Activated CD4-positive, alpha-beta T cell treated with anti-CD3 and anti-CD28 coated beads, Interleukin-2, Interleukin-6, amounts not matched to agents 100 ng/mL and 50 ng/mL, durations not matched to agents 16 hours and 8 hours (primary cell): ENCODE measurements at regions not wholly inside any gene's neighbourhood (a gene's known extent, or its start where the extent isn't known, plus 50 kb on each side); places are given as distances from the start of the nearest gene placed in this dataset.
A peak's percentile ranks its signal among the peaks of the same experiment; 100 is the strongest.
"Not testable (repeated sequence)": the region's sequence is repeated elsewhere in the genome, so short reads cannot be mapped to it uniquely, and the experiment has no call there.

Source experiments
- DNase-seq: peaks from one replicate; pipeline ENCODE4 v3.0.0-alpha.2; 2020

DNA sequence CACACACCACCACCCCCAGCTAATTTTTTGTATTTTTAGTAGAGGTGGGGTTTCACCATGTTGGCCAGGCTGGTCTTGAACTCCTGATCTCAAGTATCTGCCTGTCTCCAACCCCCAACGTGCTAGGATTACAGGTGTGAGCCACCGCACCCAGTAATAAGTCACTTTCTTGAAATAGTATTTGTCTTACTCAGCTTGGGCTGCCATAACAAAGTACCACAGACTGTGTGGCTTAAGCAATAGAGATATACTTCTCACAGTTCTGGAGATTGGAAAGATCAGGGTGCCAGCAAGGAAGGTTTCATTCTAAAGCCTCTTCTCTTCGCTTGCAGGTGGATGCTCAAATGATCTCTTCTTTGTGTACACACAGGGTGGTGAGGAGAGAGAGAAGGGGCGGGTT is 99.8 kb downstream of the ARRDC3 start:
- DNase-seq: no peak

DNA sequence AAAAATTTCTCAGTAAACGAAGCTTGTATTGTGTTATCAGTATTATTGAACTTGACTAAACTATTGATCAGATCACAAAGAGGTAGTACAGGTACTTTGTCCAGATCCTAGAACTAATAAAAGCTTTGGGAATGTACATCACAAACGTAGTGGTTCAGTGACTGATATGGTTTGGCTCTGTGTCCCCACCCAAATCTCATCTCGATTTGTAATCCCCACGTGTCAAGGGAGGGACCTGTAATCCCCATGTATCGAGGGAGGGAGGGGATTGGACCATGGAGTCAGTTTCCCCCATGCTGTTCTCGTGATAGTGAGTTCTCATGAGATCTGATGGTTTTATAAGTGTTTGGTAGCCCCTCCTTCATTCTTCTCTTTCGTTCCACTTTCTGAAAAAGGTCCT is 100.9 kb downstream of the ARRDC3 start:
- DNase-seq: no peak

DNA sequence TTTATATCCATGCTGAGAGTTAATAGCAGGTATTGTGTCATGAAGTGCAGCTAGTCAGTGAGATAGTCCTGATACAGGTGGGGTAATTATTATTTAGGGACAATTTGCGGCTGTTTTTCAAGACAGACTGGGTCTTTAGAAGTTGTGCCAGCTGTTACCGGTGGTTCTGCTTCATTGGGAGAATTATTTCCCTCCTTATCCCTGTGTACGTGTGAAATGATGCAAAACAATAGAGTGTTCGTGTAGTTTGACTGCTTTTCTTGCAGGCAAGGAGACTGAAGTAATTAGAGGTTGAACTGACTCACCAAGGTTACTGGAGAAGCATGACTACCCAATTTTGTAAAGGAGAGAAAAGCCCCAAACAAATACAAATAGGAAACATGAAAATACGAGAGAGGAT is 101.7 kb downstream of the ARRDC3 start:
- DNase-seq: peak; percentile 38

DNA sequence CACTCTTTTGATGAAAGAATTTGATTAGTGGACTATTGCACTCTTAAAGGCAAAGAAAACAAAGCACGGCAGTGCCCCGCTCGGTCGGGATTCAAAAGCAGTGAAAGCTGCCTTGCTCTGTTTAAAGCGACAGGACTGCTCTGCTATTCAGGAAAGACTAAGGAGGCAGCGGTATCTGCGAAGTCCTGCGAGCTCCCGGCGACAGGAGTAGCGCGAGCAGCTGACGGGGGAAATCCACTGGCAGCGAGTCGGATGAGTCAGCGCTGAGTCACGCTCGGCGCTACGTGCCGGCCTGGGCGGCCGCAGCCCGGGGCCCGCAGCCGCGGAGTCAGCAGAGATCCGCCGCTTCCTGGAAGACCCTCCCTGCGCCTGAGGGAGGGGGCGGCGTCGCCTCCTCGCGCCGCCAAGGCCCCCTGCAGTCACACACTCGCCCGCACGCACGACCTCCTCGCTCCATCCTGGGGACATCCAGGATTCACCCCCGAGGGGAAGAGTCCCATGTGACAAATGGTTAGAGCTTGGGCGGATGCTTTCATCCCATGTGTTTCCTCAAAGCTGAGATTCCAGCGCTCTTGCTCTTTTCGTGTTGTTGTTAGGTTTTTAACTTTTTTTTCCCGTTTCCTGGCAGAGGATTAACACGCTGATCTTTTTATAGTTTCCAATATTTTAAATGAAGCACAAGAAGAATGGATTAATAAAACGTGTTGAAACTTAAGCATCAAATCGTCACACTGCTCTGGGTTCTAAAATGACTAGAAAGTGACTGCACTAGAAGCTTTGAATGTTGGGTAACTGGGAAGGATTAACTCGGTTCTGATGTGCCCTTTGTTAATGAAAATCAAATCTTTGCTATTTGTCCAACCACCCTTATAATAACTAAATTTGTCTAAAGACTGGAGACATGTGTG is 102.5 kb downstream of the ARRDC3 start:
- peak; percentile 94 for DNase-seq

DNA sequence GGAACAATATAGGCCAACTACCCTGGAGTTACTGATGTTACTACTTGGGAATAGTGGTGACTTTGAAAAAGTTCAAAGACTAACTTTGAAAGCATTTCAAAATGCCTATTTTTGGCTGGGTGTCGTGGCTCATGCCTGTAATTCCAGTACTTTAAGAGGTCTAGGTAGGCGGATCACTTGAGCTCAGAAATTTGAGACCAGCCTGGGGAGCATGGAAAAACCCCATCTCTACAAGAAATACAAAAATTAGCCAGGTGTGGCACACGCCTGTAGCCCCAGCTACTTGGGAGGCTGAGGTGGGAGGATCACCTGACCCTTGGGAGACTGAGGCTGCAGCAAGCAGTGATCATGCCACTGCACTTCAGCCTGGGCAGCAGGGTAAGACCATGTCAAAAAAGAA is 105.3 kb downstream of the ARRDC3 start:
- DNase-seq: no peak

DNA sequence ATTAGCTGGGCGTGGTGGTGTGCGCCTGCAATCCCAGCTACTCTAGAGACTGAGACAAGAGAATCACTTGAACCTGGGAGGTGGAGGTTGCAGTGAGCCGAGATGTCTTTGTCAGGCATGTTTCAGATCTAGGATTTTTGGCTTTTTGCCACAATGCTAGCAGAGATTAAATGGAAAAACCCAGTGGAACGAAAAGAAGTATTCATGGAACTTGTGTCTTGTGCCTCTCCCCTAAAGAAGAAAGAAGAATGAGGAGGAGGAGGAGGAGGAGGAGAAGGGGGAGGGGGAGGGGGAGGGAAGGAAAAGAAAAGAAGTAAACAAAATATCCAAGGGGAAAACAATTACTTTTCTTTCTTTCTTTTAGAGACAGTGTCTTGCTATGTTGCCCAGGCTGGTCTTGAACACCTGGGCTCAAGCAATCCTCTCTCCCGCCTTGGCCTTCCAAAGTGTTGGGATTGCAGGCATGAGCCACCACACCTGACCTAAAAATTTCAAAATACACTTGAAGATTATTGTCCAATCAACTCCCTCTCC is 106.0 kb downstream of the ARRDC3 start:
- DNase-seq: no peak

DNA sequence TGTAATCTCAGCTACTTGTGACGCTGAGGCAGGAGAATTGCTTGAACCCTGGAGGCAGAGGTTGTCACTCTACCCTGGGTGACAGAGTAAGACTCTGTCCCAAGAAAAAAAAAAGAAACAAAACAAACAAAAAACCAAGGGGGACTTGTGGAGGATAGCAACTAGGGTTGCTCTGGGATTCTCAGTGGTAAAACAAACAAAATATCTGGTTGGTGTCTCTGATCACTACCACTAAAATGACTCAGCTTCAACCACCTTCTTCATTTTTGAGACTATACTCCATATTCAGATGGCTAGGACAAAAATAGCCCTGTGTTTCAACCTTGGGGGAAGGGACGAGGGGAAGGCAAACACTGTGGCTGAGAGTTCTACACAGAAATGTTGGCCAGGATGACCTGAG is 110.3 kb downstream of the ARRDC3 start:
- peak; percentile 71 for DNase-seq

DNA sequence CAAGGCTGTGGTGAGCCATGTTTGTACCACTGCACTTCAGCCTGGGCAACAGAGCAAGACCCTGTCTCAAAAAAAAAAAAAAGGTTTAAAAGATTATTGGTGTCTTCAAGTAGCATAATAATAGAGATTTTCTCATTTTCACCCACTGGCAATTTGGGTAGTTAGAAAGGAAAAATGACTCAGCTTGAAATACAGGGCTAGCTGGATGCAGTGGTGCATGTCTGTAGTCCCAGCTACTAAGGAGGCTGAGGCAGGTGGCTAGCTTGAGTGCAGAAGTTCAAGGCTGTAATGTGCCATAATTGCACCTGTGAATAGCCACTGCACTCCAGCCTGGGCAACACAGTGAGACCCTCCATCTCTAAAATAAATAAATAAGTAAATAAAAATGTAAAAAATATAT is 111.1 kb downstream of the ARRDC3 start:
- peak; percentile 44 for DNase-seq

DNA sequence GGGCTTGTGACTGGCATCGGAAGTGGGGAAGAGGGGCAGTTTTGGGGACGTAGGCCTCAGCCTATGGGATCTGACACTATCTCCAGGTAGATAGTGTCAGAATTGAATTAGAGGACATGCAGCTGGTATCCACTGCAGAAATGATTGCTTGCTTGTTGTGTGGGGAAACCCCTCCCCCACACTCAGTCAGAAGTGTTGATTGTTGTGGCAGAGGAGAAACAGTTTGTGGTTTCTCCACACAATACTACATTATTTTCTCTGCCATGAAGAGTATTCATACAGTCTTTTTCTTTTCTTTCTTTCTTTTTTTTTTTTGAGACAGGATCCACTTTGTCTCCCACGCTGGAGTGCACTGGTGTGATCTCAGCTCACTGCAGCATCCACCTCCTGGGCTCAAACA is 113.9 kb downstream of the ARRDC3 start:
- DNase-seq: peak; percentile 73

DNA sequence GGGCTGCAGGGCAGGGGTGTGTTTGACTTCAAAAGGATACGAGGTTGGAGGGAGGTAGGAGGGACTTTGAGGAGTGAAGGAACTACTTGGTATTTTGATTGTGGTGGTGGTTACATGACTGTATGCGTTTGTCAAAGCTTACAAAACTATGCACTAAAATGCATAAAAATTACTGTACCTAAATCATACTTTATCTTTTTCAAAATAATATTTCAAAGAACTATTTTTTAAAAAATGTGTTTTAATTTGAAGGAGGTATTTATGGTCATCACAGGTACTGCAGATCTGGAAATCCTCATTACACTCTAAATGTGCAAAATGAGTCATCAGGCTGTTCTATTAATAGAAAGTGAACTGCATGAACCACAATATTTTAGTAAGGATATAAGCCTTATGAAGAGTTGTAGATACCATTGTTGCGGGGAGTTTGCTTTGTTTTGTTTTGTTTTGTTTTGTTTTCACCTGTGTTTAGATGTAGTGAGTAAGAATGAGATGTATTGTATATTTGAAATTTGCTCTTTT is 116.9 kb downstream of the ARRDC3 start:
- DNase-seq: peak; percentile 36

DNA sequence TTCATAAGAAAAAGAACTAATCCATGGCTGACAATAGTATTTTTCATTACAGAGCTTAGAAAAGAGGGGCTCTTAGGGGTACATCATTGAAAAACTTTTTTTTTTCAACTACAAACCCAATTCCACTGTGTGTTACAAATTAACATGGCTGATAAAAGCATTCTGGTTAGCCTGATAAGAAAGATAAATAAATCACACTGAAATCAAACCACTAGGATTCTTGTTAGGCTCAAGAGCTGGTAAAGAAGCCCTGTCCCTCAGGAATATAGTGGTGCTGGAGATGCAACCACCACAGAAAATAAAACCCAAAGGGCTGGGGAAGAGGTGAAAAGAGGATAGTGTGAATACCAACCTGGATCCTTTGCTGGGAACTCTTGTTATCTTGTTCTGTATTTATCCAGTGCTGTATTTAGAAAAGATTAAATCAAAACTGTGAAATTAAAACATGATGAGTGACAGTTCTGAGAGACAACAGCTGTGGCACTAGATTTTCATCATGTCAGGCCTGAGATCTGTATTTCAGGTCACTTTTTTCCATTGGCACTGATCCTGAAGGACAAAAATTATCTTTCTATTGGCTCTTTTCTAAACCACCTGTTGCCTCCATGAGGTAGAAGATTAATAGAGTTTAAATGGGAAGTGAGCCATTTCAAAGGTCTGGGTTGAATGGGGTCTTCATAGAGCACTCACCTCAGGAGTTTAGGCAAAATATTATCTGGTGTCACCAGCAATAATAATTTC is 118.6 kb downstream of the ARRDC3 start:
- no peak for DNase-seq

DNA sequence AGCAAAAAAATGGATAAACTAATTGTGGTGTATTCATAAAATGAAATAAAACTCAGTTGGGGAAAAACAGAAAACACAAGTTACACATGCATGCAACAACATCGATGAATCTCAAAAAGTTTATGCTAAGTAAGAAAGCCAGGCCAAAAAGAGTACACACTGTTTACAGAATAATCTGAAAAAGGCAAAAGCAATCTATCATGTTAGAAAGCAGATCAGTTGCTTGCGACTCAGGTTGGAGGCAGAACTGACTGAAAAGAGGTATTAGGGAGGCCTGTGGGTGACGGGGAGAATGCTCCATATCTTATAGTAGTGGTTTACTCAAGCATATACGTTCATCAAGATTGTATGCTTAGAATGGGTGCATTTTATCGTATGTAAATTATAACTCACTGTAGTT is 119.2 kb downstream of the ARRDC3 start:
- no peak for DNase-seq

DNA sequence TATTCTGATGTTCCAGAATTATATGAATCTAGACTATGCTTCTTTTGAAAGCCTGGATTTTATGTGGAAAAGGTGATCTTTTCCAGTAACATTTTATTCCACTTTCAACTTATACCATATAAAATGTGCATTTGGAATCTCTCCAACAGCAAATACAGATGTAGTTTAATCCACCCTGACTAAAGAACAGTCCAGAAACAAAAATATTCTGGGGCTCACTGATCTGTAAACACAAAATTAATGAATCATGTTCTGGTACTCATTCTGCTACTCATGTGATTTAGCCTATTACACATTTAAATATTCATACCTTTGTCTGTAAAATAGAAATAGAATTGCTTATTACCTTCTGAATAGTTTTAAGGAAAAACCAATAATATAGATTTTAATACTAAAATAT is 125.8 kb downstream of the ARRDC3 start:
- DNase-seq: no peak

DNA sequence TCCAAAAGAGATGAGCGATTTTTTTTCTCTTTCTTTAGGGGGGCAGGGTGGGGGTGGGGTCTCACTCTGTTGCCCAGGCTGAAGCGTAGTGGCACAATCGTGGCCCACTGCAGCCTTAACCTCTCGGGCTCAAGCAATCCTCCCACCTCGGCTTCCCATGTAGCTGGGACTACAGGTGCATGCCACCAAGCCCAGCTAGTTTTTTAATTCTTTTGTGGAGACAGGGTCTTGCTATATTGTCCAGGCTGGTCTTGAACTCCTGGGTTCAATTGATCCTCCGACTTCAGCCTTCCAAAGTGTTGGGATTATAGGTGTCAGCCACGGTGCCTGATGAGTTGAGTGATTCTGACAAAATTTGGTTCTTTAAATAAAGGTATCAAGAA is 127.0 kb downstream of the ARRDC3 start:
- DNase-seq: no peak

DNA sequence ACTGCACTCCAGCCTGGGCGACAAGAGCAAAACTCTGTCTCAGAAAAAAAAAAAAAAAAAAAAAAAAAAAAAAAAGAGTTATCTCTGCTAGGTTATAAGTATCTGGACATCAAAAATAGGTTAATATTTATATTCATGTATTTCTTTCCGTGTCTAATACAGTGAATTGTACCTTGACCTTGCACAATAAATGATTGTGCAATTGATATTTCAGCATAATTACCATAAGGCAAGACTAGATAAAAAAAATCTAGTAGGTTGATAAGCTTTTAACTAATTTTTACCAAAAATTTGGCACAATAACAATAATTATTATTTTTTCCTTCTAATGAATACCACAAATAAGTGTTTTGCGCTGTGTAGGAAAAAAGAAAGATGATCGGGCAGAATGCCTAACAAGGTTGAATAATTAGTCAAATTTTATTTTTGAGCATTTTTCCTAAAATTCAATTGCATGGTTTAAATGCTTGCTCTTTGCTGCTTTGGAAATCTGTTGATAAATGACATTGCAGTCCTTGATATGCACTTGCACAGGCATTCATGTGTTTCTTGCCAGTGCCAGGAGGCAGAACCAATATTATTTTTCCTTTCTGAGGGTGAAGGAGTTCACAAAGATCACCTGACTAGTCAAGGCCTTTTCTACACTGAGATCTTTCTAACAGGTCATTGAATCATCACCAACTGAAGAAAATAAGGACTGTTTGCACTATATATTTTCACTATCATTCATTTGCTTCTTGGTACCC is 127.5 kb downstream of the ARRDC3 start:
- no peak for DNase-seq

DNA sequence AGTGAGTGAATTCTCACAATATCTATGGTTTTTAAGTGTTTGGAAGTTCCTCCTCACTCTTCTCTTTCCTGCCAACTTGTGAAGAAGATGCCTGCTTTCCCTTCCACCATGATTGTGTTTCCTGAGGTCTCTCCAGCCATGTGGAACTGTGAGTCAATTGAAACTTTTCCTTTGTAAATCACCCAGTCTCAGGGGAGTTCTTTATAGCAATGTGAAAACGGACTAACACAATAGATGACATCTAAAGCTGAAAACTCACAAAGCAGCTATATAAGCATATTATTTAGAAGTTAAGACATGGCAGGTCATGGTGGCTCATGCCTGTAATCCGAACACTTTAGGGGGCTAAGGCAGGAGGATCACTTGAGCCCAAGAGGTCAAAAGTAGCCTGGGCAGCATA is 130.2 kb downstream of the ARRDC3 start:
- DNase-seq: no peak

DNA sequence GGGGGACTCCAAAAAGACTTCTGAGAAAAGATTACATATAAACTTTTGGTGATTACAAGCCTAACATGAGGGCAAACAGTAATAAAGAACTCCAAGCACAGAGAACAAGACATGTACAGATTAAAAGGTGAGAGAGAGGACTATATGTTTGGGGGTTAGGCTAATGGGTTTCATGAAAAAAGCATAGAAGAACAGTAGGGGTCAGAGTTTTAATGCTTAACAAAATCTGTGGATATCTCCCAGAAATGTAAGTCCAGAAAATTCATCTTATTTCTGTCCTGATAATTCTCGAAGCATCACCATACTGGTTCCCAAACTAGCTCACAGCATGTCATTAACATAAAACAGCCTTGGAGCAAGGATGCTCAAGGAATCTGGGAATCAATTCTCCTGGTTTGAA is 137.2 kb downstream of the ARRDC3 start:
- no peak for DNase-seq

DNA sequence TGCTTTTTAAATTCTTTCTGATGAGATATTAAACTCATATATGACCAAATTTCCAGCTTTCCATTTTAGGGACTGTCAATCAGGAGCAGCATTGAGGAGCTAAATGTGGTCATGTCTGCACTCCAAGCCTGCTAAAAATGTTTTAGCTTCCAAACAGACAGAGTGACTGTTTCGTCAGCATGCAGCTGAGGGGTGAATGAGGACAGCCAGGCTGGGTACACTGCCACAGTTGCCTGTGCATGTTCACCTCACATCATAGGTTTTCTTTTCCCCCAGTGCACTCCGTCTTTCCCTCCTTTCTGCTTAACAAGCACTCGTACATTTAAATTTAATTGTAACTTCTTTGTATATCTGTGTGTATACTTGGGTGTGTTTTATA is 138.1 kb downstream of the ARRDC3 start:
- DNase-seq: no peak

DNA sequence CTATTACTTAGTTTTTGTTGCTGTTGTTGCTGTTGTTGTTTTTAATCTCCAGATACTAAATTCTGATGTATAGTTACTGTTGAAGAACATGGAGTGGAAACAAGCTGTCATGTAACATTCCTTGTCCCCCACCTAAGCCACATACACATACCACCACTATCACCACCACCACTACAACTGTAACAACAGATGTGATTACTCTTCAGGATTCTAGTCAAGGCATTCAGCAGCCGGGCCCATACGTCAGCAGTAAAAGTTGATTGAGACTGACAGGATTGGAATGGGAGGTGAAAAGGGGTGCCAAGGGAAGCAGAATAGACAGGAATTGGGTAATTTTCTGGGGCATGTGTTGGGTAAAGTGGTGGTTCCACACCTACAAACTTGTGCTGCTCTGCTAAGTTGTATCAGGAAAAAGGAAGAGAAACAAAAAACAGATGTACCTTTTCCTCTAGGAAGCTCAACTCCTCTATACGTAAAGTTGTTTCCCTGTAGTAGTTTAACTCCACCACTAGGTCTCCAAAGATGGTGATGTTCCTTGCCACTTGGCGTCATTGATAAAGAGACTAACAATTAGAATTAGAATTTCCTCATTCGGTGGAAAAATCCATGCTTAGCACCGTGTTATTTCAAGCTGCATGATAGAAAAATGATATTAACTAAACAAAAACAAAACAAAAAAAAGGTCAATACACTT is 138.6 kb downstream of the ARRDC3 start:
- DNase-seq: no peak

DNA sequence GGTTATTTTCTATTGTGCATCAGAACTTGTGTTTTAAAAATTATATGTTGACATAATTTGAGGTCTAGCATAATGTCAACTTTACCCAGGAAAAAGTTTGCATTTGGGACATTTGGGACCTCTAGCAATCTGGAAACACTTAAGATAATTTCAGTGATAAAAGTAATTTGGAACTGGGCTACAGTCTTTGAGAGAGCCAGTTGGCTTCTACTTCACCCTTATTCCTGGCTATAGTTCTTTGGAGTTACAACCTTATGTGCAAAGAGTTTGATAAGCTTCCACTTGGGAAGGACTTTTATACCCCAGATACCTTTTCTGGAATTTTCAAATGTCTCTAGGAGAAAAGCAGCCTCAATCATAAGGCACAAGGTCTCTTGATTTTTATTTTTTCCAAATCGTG is 139.3 kb downstream of the ARRDC3 start:
- DNase-seq: no peak

DNA sequence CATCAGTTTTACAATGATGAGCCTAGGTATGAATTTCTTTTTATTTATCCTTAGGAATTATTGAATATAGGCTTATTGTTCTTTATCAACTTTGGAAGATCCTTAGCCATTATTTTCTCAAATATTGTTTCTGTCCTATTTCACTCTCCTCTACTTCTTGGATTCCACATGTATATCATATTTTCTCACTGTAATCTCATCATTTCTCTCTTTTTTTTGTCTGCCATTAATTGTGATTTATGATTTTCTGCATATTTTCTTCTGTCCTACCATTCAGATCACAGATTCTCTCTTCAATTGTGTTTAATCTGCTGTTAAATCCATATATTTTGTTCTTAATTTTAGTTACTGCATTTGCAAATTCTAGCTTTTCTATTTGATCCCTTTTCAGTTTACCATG is 139.8 kb downstream of the ARRDC3 start:
- DNase-seq: no peak

DNA sequence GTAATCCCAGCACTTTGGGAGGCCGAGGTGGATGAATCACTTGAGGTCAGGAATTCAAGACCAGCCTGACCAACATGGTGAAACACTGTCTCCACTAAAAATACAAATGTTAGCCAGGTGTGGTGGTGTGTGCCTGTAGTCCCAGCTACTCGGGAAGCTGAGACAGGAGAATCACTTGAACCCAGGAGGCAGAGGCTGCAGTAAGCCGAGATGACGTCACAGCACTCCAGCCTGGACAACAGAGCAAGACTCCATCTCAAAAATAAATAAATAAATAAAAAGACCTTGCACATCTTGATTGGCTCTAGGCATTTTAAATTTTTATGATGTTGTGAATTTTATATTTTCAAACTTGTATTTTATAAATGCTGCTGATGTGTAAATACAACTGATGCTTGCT is 141.7 kb downstream of the ARRDC3 start:
- DNase-seq: not testable (repeated sequence)

DNA sequence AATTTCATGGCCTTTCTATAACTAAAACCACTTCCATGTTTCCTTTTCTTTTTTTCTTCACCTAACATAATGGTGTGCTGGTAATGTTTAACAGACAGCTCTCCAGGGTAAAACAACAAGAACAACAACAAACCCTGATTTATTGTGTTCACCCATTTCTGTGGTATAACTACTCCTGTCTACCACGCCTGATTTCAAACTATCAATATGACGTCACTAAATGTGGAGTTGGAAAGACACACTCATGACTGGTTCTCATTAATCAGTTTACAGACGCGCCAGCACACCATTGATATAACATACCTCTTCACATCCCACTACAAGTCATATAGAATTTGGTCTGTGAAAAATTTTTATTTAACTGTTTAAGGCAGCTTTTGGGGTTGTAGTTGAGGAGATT is 142.9 kb downstream of the ARRDC3 start:
- DNase-seq: no peak
